OCI-M2 (cell line): ENCODE measurements at regions not wholly inside any gene's neighbourhood (a gene's known extent, or its start where the extent isn't known, plus 50 kb on each side); places are given as distances from the start of the nearest gene placed in this dataset.

ENCODE experiments used
- DNase-seq: peaks from one replicate; lab custom pipeline; 2025; ENCODE audit not compliant: unreplicated experiment; lab: John Stamatoyannopoulos, UW

- no peak for DNase-seq
These were observed 55.5 kb downstream of the MID1IP1 start for GRCh38 chrX:38856670-38857265.

- no peak for DNase-seq
These were observed 56.7 kb downstream of the MID1IP1 start for GRCh38 chrX:38857736-38858523.

- no peak for DNase-seq
These were observed 58.3 kb downstream of the MID1IP1 start for GRCh38 chrX:38859602-38860001.

GRCh38 chrX:38860106-38861013 lies 59.1 kb downstream of the MID1IP1 start:
- no peak for DNase-seq

- no peak for DNase-seq
These were observed 60.2 kb downstream of the MID1IP1 start for GRCh38 chrX:38861489-38861888.

GRCh38 chrX:38862100-38862499 lies 60.8 kb downstream of the MID1IP1 start:
- DNase-seq = no peak

GRCh38 chrX:38864165-38864564 lies 62.9 kb downstream of the MID1IP1 start:
- DNase-seq = no peak

GRCh38 chrX:38868321-38868720 lies 67.1 kb downstream of the MID1IP1 start:
- DNase-seq = no peak

GRCh38 chrX:38868941-38869401 lies 67.7 kb downstream of the MID1IP1 start:
- DNase-seq = no peak

GRCh38 chrX:38870361-38870895 lies 69.2 kb downstream of the MID1IP1 start:
- DNase-seq = no peak

- DNase-seq = no peak
These were observed 70.1 kb downstream of the MID1IP1 start for GRCh38 chrX:38871129-38872029.

GRCh38 chrX:38877366-38877765 lies 76.1 kb downstream of the MID1IP1 start:
- DNase-seq = no peak

GRCh38 chrX:38878641-38879340 lies 77.5 kb downstream of the MID1IP1 start:
- DNase-seq = no peak

- no peak for DNase-seq
These were observed 78.5 kb downstream of the MID1IP1 start for GRCh38 chrX:38879631-38880220.

- DNase-seq = no peak
These were observed 79.1 kb downstream of the MID1IP1 start for GRCh38 chrX:38880296-38880854.

GRCh38 chrX:38881066-38881465 lies 79.8 kb downstream of the MID1IP1 start:
- no peak for DNase-seq

- DNase-seq = no peak
These were observed 80.5 kb downstream of the MID1IP1 start for GRCh38 chrX:38881727-38882126.

- no peak for DNase-seq
These were observed 81.8 kb downstream of the MID1IP1 start for GRCh38 chrX:38882894-38883626.
